Smooth muscle cell (in vitro differentiated cells): ENCODE measurements at regions not wholly inside any gene's neighbourhood (a gene's known extent, or its start where the extent isn't known, plus 50 kb on each side); places are given as distances from the start of the nearest gene placed in this dataset.
"Not testable (repeated sequence)": the region's sequence is repeated elsewhere in the genome, so short reads cannot be mapped to it uniquely, and the experiment has no call there.

ENCODE experiments used
- DNase-seq: peaks from one replicate; lab custom pipeline; 2025; ENCODE audit not compliant: unreplicated experiment; lab: John Stamatoyannopoulos, UW
- H2AFZ ChIP-seq: fragments of 200-600 bp; sonication (generic); 2 replicates; pipeline ENCODE4 v1.6.0; 2016; ENCODE audit warnings: antibody characterized with exemption, low read depth, mild to moderate bottlenecking
- H3F3A ChIP-seq: fragments of 200-600 bp; sonication (generic); 2 replicates; pipeline ENCODE4 v1.6.0; 2017; ENCODE audit warnings: antibody characterized with exemption, low read depth
- H3K27ac ChIP-seq: fragments of 200-600 bp; sonication (generic); 2 replicates; pipeline ENCODE4 v1.5.1; 2016; ENCODE audit warnings: low read depth, mild to moderate bottlenecking
- H3K27me3 ChIP-seq: fragments of 200-600 bp; sonication (generic); 2 replicates; pipeline ENCODE4 v1.6.1; 2016; ENCODE audit warnings: low read depth, mild to moderate bottlenecking
- H3K36me3 ChIP-seq: fragments of 200-600 bp; sonication (generic); 2 replicates; pipeline ENCODE4 v1.5.1; 2016; ENCODE audit warnings: low read depth
- H3K4me1 ChIP-seq: fragments of 200-600 bp; sonication (generic); 2 replicates; pipeline ENCODE4 v1.5.1; 2016; ENCODE audit warnings: low read depth
- H3K4me2 ChIP-seq: fragments of 200-600 bp; sonication (generic); 2 replicates; pipeline ENCODE4 v1.6.0; 2016; ENCODE audit warnings: mild to moderate bottlenecking
- H3K4me3 ChIP-seq: fragments of 200-600 bp; sonication (generic); 2 replicates; pipeline ENCODE4 v1.5.1; 2016; ENCODE audit warnings: mild to moderate bottlenecking
- H3K79me2 ChIP-seq: fragments of 200-600 bp; sonication (generic); 2 replicates; pipeline ENCODE4 v1.6.0; 2016; ENCODE audit warnings: low read depth, mild to moderate bottlenecking
- H3K9ac ChIP-seq: fragments of 200-600 bp; sonication (generic); 2 replicates; pipeline ENCODE4 v1.6.0; 2016; ENCODE audit warnings: low read depth
- H3K9me3 ChIP-seq: fragments of 200-600 bp; sonication (generic); replicated peaks from 2 replicates; pipeline ENCODE4 v1.5.1; 2016; ENCODE audit warnings: low read depth
- H4K20me1 ChIP-seq: fragments of 200-600 bp; sonication (generic); 2 replicates; pipeline ENCODE4 v1.6.0; 2016; ENCODE audit warnings: low read depth
- CTCF ChIP-seq: fragments of 200-600 bp; sonication (generic); IDR thresholded peaks from 2 replicates; pipeline ENCODE4 v1.5.1; 2017; ENCODE audit warnings: borderline replicate concordance, mild to moderate bottlenecking, antibody characterized with exemption; ENCODE audit not compliant: insufficient read depth, poor library complexity, severe bottlenecking
- WGBS: methylation state at CpG from one replicate; pipeline ENCODE4 v1.1.7; 2016; ENCODE audit warnings: low lambda C conversion rate; 5-methylcytosine and 5-hydroxymethylcytosine counted together

- TF ChIP-seq CTCF = no peak
- no peak overlapping the region for H3K4me3 ChIP-seq
- H3K9me3 ChIP-seq = no peaks in the 10 kb centered on the region
- H3K4me1 ChIP-seq = peaks cover 3% of the 10 kb centered on the region
- no peaks in the 10 kb centered on the region for H4K20me1 ChIP-seq
- H3K9ac ChIP-seq = no peak overlapping the region
- H3K4me2 ChIP-seq = no peak overlapping the region
- no peaks in the 10 kb centered on the region for H3K36me3 ChIP-seq
- no peak for DNase-seq
- no peaks in the 10 kb centered on the region for H3K79me2 ChIP-seq
- 90% methylated on average over 5 of the region's 5 CpGs for WGBS
- no peaks in the 10 kb centered on the region for H3K27me3 ChIP-seq
- H3K27ac ChIP-seq = no peak overlapping the region
- H2AFZ ChIP-seq = no peak overlapping the region
- H3F3A ChIP-seq = no peaks in the 10 kb centered on the region
Measured at GRCh38 chr1:244154508-244154871, 103.4 kb downstream of the ZBTB18 start.

- no peak overlapping the region for H3K4me3 ChIP-seq
- no peaks in the 10 kb centered on the region for H4K20me1 ChIP-seq
- no peak overlapping the region for H3K9ac ChIP-seq
- no peaks in the 10 kb centered on the region for H3K9me3 ChIP-seq
- H3K4me1 ChIP-seq = peaks cover 3% of the 10 kb centered on the region
- no peak overlapping the region for H2AFZ ChIP-seq
- no peaks in the 10 kb centered on the region for H3F3A ChIP-seq
- DNase-seq = no peak
- no peaks in the 10 kb centered on the region for H3K79me2 ChIP-seq
- no peak overlapping the region for H3K4me2 ChIP-seq
- H3K27me3 ChIP-seq = no peaks in the 10 kb centered on the region
- H3K36me3 ChIP-seq = no peaks in the 10 kb centered on the region
- WGBS = 89% methylated on average over 21 of the region's 21 CpGs
- TF ChIP-seq CTCF = no peak
- H3K27ac ChIP-seq = no peak overlapping the region
Measured at GRCh38 chr1:244154872-244155531, 103.9 kb downstream of the ZBTB18 start.

DNA sequence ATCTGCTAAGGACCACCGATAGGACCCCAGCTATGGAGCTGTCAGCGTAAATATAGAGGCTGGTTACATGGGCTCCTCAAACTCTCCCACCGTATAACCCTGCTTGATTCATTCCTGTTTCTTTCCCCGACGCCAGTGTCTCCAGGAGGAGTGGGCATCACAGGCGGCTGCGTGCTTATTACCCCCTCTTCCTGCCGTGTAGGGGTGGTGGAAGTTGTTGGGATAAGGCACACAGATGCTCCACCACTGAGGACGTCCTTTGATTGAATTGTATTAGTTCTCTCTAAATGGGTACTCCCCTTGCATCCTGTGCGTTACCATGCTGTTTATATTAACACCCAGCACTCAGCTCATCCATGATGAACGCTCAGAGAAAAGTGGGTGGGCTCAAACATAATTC is 104.6 kb downstream of the ZBTB18 start:
- Histone ChIP-seq H3K79me2 (no peaks in the 10 kb centered on the region), H3K36me3 (no peaks in the 10 kb centered on the region), H3K27ac (no peak overlapping the region), H3K4me3 (no peak overlapping the region), H3K4me2 (no peak overlapping the region), H3K9me3 (no peaks in the 10 kb centered on the region), H4K20me1 (no peaks in the 10 kb centered on the region), H3K4me1 (peaks cover 3% of the 10 kb centered on the region), H2AFZ (no peak overlapping the region), H3K27me3 (no peaks in the 10 kb centered on the region), H3F3A (no peaks in the 10 kb centered on the region), H3K9ac (no peak overlapping the region)
- TF ChIP-seq CTCF = no peak
- WGBS = 93% methylated on average over 11 of the region's 11 CpGs
- DNase-seq = no peak

GRCh38 chr1:244156617-244157016 is 105.5 kb downstream of the ZBTB18 start:
- not testable (repeated sequence) for H4K20me1 ChIP-seq, H3K4me3 ChIP-seq, H3K4me1 ChIP-seq, H3K9me3 ChIP-seq, H3F3A ChIP-seq, H3K27me3 ChIP-seq, H2AFZ ChIP-seq, H3K79me2 ChIP-seq, H3K9ac ChIP-seq, H3K27ac ChIP-seq, H3K4me2 ChIP-seq, DNase-seq, H3K36me3 ChIP-seq
